OCI-LY3 (cell line): ENCODE measurements at regions not wholly inside any gene's neighbourhood (a gene's known extent, or its start where the extent isn't known, plus 50 kb on each side); places are given as distances from the start of the nearest gene placed in this dataset.

Experiments used
- EZH2phosphoT487 ChIP-seq: fragments of 200-600 bp; shearing (Covaris generic); IDR thresholded peaks from 2 replicates; pipeline ENCODE4 v1.6.1; 2018; ENCODE audit warnings: antibody characterized with exemption, mixed run types, low read depth
- TF ChIP-seq, protein P1 (sequence below): fragments of 200-600, 300-600 bp; sonication (generic); IDR thresholded peaks from 2 replicates; pipeline ENCODE4 v1.5.1; 2014; ENCODE audit warnings: antibody characterized with exemption, low read length, low read depth

- TF ChIP-seq, protein P1, sequence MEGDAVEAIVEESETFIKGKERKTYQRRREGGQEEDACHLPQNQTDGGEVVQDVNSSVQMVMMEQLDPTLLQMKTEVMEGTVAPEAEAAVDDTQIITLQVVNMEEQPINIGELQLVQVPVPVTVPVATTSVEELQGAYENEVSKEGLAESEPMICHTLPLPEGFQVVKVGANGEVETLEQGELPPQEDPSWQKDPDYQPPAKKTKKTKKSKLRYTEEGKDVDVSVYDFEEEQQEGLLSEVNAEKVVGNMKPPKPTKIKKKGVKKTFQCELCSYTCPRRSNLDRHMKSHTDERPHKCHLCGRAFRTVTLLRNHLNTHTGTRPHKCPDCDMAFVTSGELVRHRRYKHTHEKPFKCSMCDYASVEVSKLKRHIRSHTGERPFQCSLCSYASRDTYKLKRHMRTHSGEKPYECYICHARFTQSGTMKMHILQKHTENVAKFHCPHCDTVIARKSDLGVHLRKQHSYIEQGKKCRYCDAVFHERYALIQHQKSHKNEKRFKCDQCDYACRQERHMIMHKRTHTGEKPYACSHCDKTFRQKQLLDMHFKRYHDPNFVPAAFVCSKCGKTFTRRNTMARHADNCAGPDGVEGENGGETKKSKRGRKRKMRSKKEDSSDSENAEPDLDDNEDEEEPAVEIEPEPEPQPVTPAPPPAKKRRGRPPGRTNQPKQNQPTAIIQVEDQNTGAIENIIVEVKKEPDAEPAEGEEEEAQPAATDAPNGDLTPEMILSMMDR: no peak
- no peak for TF ChIP-seq EZH2phosphoT487
Observed at GRCh38 chr5:158463938-158464337, 605.0 kb upstream of the CLINT1 start.
